GM19099 (cell line): ENCODE measurements at regions not wholly inside any gene's neighbourhood (a gene's known extent, or its start where the extent isn't known, plus 50 kb on each side); places are given as distances from the start of the nearest gene placed in this dataset.

Source experiments
- POLR2A ChIP-seq: IDR thresholded peaks from 3 replicates; pipeline ENCODE4 v1.6.1; 2011; ENCODE audit warnings: low read depth; ENCODE audit not compliant: insufficient read length; ENCODE audit errors: extremely low read depth

DNA sequence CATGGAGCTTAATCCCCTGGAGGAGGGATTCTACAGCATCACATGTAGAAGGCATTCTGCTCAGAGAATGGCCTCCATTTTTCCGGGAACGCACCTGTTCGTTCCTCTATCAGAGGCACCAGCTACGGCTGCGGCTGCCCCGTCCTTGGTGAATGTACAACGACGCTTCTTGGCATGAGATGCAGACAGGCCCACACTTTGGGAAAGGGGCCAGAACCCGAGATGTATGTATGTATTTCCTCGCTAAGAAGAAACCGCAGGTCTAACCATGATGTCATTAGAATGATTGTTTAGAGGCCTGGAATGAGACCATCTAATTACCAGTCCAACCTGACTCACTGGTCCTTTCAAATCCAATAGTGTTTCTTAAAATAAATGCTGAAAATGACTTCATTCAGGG is 1293.4 kb downstream of the TBC1D22A start:
- TF ChIP-seq POLR2A: no peak

DNA sequence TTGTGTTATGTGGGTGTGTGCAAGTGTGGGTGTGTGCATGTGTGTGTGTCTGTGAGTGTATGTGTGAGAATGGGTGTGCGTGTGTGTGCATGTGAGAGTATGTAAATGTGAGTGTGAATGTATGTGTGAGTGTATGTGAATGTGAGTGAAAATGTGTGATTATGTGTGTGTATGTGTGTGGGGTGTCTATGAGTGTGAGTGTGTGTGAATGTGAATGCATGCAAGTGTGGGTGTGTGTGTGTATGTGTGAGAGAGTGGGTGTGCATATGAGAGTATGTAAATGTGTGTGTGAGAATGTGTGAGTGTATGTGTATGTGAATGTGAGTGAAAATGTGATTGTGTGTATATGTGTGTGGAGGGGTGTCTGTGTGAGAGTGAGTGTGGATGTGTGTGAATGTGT is 1292.7 kb downstream of the TBC1D22A start:
- no peak for TF ChIP-seq POLR2A

DNA sequence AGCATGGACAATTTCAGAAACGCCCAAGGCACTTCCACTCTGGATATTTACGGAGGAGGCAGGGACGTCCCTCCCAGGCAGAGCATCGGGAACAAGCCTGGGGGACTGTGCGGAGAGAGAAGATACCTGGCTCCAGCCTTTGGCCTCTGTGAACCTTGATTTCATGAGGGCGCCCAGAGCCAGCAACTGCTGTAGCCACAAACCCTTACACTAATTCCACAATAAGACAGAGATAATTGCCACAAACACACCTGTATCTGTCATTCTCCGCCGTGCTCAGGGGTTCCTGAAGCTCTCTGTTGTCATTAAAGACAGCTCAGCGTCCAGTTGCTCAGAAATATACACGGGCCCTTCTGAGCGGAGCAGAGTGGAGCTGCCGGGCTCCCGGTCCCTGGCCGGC is 1292.1 kb downstream of the TBC1D22A start:
- TF ChIP-seq POLR2A: no peak

DNA sequence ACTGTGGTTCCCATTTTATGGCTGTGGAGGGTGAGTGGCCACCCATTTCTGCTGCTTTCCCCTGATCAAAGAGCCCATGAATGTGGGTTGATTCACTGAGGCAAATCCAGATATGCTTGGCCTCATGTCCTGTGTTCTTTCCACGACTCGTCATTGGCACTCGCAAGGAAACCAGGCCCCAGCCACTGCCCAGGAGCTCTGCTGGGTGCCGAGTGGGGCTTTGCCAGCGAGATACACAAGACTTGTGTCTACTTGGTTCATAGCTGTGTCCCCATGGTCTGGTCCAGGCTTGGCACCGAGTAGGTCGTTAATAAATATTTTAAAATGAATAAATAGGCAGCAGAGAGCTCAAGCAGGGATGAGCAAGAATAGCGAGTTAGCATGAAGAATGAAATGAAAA is 1291.5 kb downstream of the TBC1D22A start:
- TF ChIP-seq POLR2A: no peak

DNA sequence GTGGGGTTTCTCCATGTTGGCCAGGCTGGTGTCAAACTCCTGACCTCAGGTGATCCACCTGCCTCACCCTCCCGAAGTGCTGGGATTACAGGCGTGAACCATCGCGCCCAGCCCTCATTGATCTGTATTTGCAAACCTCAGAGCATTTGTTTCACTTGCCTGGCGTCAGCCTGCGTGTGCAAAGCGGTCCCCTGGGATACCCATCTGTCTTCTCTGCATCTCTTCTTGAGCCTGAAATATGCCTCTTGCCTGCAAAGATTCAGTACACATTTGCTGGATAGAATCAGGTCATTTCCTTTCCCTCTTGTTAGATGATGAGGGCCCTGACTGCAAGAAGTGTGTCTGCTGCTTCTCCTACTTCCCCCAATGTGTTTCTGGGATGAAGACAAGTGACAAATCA is 1291.0 kb downstream of the TBC1D22A start:
- TF ChIP-seq POLR2A: no peak

DNA sequence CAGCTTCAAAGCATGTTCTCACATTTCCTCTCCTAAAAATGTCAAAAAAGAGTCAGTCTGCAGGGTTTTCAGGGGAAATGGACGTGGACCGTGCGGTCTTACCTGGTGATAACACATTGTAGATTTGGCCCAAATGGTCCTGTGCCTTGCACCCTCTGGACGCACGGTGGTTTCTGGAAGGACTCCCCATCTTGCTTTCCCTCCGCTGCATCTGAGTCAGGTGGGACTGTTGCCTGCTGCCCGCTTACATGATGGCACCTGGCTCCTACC is 1290.1 kb downstream of the TBC1D22A start:
- no peak for TF ChIP-seq POLR2A

DNA sequence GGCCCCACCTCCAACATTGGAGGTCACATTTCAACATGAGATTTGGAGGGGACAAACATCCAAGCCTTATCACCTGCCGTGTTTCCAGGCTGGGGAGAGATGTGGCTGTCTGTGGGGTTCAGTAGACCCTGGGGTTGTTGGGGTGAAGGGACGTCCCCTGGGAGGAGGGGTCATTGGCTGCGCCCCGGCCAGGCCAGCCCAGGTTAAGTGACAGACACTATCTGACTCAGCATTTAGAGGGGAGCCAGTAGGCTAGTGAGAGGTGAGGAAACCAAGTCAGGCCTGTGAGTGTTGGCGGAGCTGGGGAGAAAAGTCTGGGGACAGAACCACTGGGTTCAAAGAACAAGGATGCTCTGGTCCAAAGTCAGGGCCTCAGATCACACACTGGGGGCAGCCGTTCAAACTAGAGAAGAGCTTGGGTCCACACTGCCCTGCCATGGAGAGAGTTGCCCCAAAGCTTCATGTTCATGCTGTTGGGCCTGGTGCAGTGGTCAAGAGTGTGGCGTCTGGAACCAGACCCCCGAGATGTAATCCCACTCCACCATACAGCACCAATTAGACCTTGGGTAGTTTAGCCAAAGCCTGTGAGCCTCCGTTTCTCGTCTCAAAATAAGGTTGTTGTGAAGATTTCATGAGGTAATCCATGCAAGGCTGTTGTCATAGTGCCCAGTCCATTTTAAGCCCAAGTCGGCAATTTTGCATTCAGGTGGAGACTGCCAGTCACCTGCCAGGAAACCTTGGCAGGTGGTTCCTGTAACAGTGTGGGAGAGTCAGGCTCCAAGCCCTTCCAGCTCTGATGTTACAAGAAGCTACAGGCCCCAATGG is 1289.6 kb downstream of the TBC1D22A start:
- no peak for TF ChIP-seq POLR2A

DNA sequence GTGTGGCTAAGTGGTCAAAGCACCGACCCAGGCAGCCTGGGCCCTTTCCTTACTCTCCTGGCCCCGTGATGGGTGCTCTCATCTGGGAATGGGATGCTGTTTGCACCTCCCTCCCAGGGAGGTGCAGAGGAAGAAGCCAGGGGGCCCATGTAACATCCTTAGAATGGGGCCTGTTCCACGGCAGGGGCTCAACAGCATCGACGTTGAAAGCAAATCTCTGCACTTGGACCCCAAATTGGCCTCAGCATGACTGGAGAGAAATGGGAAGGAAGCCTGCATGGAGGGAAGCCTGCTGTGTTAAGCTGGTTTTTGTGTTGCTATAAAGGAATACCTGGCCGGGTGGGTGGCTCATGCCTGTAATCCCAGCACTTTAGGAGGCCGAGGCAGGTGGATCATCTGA is 1288.4 kb downstream of the TBC1D22A start:
- TF ChIP-seq POLR2A: no peak

DNA sequence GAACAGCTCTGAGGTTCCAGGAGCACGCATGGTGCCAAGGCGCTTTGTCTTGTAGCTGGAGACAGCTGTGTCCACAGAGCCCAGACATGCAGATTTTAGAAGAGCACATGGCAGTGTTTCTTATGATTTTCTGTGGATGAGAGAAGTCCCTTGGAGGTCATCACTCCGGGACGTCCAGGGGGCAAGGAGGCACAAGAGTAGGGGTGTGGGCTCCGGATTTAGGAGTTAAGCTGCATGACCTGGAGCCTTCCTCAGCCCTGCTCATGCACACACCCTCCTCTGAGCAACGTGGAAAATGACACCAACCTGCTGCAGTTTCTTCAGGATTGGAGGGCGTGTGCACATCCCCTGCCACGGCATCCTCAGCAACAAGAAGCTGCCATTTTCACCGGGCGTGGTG is 1286.7 kb downstream of the TBC1D22A start:
- no peak for TF ChIP-seq POLR2A

DNA sequence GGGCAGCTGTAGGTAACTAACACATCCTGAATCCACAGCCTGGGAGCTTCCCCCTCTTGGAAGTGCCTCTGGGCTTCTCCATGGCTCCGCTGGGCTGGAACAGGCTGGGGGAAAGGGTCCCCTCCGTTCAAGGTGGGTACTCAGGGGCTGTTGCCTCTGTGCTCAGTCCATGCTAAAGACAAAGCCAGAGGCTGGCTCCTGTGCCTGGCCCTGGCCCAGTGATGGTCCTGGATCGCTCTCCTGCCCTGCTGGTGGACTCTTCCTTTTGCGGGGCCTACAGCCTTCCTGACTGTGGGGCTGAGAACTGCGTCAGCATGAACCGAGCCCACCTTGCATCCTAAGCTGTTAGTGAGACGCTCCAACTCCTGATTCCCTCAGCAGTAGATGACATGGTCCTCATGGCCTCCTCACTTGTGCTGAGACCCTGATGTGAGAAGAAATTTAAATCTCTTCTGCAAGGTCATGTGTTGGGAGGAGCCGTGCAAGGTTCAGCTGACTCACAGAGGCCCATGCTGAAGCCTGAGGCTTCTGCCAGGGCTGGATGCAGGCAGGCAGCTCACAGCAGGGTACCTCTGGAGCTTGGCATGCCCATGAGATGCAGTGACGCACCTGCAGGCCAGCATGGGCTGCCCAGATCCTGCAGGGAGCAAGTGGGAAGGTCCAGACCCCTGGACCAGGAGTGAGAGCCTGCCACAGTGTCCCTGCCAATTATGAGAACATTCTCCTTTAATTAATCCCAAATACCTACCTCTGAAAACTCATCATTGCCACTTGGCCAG is 1285.5 kb downstream of the TBC1D22A start:
- TF ChIP-seq POLR2A: no peak

DNA sequence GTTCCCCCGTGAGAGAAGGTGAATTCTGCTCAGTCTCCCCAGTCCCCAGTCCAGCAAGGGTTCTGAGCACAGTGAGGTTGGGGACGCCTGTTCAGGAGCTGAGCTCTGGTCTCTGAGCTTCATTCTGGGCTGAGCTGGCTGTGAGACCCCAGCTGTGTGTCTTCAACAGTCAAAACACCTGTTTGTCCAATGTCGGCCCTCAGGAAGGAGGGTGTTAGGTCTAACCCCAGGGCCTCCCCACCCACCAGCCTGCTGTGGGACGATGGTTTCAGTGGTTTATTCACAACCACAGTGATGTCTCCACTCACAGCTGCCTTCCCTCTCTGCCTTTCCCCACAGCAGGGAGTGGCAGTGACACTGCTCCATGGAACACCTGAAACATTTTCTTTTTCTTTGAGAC is 1282.9 kb downstream of the TBC1D22A start:
- no peak for TF ChIP-seq POLR2A

DNA sequence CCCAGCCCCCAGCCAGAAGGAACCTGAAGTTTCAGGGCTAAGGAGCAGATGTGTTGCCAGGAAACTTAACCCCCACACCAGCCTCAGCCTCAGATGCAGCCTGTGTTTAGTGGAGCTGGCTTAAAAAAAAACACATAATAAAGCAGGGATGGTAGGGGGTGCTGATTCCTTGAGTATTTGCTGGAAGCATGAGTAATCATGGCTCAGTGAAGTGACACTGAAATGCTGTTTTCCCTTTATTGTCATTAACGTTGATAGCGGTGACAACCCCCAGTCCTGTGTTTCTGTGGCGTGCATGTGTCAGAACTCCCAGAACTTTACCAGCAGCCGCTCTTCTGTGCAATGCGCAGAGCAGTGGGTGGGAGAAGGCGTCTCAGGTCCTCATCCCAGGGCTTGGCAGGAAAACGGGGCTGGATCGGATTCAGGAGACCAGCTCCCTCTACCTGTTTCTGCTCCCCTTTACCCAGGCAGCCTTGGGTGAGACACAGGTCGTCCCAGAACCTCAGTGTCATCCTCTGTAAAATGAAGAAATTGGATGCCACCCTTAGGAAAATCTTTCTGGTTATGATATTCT is 1282.1 kb downstream of the TBC1D22A start:
- TF ChIP-seq POLR2A: no peak

DNA sequence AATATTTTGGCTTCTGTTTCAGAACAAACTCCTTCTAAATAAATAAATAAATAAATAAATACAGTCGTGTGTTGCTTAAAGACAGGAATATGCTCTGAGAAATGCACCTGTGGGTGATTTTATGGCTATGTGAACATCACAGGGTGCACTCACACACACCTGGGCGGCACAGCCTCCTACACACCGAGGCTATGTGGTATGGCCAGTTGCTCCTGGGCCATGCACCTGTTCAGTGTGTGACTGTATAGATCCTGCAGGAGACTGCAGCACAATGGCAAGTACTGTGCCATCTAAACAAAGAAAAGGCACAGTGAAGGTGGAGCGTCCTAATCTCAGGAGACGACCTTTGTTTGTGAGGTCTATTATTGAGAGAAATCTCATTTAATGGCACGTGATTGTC is 1281.1 kb downstream of the TBC1D22A start:
- TF ChIP-seq POLR2A: no peak

DNA sequence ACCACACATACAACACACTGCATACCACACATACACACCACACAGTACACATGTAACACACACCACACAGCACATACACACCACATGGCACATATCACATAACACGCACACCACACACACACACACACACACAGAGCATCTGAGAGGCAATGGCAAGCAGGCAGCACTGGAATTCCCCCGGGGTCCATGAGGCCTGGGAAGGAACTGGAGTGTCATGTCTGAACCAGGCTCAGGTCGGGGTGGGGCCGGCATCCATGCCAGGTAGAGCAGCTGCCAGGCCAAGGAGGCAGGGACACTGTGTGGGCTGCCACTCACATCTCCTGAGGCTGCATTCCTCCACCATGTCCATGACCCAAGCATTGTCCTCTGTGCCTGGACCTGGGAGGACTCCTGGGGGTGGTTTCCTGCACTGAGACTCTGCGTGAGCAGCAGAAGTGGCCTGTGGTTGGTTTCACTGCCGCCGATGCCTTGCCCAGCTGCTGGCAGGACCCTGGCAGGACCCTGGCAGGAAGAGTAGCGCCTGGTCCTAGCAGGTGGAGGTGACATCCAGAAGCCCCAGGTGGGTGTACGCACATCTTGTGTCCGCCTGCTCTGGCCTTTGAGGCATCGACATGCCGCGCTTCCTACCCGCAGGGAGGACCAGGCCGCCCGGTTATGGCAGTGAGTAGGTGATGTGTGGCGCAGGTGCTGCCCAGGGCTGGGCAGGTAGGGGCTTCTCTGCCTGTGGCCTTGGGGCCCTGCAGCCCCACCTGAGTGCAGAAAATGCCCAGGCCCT is 1280.4 kb downstream of the TBC1D22A start:
- no peak for TF ChIP-seq POLR2A

DNA sequence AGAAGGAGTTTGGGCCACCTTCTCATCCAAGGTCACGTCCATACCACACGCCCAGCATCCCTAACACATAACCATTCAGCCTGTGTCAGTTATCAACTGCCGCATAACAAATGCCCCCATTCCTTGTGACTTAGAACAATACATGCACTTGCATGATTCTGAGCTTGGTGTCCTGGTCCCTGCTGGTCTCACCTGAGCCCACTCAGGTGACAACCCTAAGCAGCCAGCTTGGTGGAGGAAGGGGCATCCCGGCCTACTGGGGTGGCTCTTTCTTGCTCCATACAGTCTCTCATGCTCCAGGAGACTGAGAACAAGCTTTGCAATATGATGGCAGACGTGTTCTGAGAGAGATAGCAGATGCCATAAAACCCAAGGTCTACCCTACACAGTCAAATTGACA is 1276.9 kb downstream of the TBC1D22A start:
- no peak for TF ChIP-seq POLR2A
